Activated naive CD4-positive, alpha-beta T cell treated with anti-CD3 and anti-CD28 coated beads for 36 hours (primary cell): ENCODE measurements at regions not wholly inside any gene's neighbourhood (a gene's known extent, or its start where the extent isn't known, plus 50 kb on each side); places are given as distances from the start of the nearest gene placed in this dataset.

Experiments used
- CTCF ChIA-PET: fragments of 350-600 bp; sonication (Branson Sonifier 250); formaldehyde crosslinking; loops from one replicate; lab custom pipeline; 2021; ENCODE audit warnings: antibody characterized with exemption; lab: Charles Lee
- DNase-seq: peaks from one replicate; pipeline ENCODE4 v3.0.0-alpha.2; 2020
- H3K27ac Mint-ChIP-seq: one replicate; pipeline ENCODE4 v1.8.0; 2021; ENCODE audit warnings: mild to moderate bottlenecking, mixed read lengths
- H3K27me3 Mint-ChIP-seq: one replicate; pipeline ENCODE4 v1.8.0; 2021; ENCODE audit warnings: low read depth, mixed read lengths
- H3K36me3 Mint-ChIP-seq: one replicate; pipeline ENCODE4 v1.8.0; 2021; ENCODE audit warnings: low read depth, mixed read lengths
- H3K4me1 Mint-ChIP-seq: one replicate; pipeline ENCODE4 v1.8.0; 2021; ENCODE audit warnings: low read depth, mixed read lengths
- H3K4me3 Mint-ChIP-seq: one replicate; pipeline ENCODE4 v1.8.0; 2021; ENCODE audit warnings: mild to moderate bottlenecking, moderate library complexity, mixed read lengths
- H3K9me3 Mint-ChIP-seq: one replicate; pipeline ENCODE4 v1.8.0; 2021; ENCODE audit warnings: mixed read lengths
- intact Hi-C: fragments of 100-400 bp; cut with micrococcal nuclease; formaldehyde crosslinking; loops from one replicate; pipeline ENCODE4 v1.15.1; 2023

DNA sequence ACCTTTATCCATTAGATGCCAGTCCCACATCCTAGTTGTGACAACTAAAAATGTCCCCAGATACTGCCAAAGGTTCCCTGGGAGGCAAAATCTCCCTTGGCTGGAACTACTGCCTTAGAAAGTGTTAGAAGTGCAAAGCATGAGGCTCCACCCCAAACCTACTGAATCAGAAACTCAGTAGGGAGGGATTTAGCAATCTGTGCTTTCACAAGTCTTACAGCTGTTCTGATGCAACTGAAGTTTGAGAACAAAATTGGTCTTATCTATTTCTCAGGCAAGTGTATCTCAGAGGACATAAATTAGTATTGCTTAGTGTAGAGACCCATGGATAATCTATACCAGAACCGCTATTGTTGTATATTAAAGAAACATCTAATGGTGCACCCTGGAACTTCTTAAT, 70.2 kb downstream of the CLDN1 start:
- intact Hi-C loops, result no loop called here
- H3K4me3 Mint-ChIP-seq, result no peak overlapping the region
- CTCF ChIA-PET, result no interaction called here
- DNase-seq, result no peak
- H3K27ac Mint-ChIP-seq, result no peak overlapping the region
- H3K36me3 Mint-ChIP-seq, result no peaks in the 10 kb centered on the region
- H3K4me1 Mint-ChIP-seq, result no peaks in the 10 kb centered on the region
- no peaks in the 10 kb centered on the region for H3K9me3 Mint-ChIP-seq
- H3K27me3 Mint-ChIP-seq, result peaks cover 3% of the 10 kb centered on the region

- no peak overlapping the region for H3K27ac Mint-ChIP-seq
- H3K27me3 Mint-ChIP-seq, result peaks cover 3% of the 10 kb centered on the region
- peaks cover 18% of the 10 kb centered on the region for H3K9me3 Mint-ChIP-seq
- no peaks in the 10 kb centered on the region for H3K4me1 Mint-ChIP-seq
- no peak overlapping the region for H3K4me3 Mint-ChIP-seq
- DNase-seq, result no peak
- intact Hi-C loops, result no loop called here
- H3K36me3 Mint-ChIP-seq, result peaks cover 1% of the 10 kb centered on the region
- CTCF ChIA-PET, result interaction anchor here (0.6 kb wide), 1 partner anchor 510 kb away, joined by 3 read pairs; no protein-coding TSS in a partner anchor
Observed at GRCh38 chr3:190249414-190249813, 72.8 kb downstream of the CLDN1 start.

GRCh38 chr3:190242147-190242546, 80.1 kb downstream of the CLDN1 start:
- Mint-ChIP-seq H3K27me3 (peaks cover 1% of the 10 kb centered on the region), H3K4me3 (no peak overlapping the region), H3K9me3 (peaks cover 32% of the 10 kb centered on the region), H3K36me3 (peaks cover 3% of the 10 kb centered on the region), H3K4me1 (no peaks in the 10 kb centered on the region), H3K27ac (no peak overlapping the region)
- intact Hi-C loops, result no loop called here
- CTCF ChIA-PET, result no interaction called here
- DNase-seq, result no peak

DNA sequence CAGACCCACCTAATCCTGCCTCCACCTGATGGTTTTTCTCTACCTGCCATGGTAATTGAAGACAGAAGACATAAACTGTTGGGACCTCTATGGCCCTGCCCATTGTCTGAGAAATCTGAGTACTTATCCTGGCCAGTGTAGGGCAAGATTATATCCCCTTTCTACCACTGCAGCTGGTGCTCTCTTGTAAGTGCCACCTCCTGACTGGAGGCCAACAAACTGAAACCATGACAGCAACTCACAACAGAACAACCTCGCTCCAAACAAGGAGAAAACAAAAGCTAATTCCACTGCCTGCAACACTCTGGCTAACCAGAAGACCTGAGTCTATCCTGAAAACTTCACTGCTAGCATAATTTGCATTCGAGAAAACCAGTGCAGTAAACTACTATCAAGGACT, 82.9 kb downstream of the CLDN1 start:
- H3K9me3 Mint-ChIP-seq, result peaks cover 14% of the 10 kb centered on the region
- intact Hi-C loops, result no loop called here
- H3K27ac Mint-ChIP-seq, result no peak overlapping the region
- CTCF ChIA-PET, result interaction anchor here (1.0 kb wide), 1 partner anchor 83 kb away, joined by 3 read pairs; the partner anchor contains the start of gene CLDN1
- DNase-seq, result no peak
- no peak overlapping the region for H3K4me3 Mint-ChIP-seq
- peaks cover 1% of the 10 kb centered on the region for H3K36me3 Mint-ChIP-seq
- H3K4me1 Mint-ChIP-seq, result no peaks in the 10 kb centered on the region
- peaks cover 4% of the 10 kb centered on the region for H3K27me3 Mint-ChIP-seq

GRCh38 chr3:190238871-190239270, 83.4 kb downstream of the CLDN1 start:
- DNase-seq, result no peak
- intact Hi-C loops, result no loop called here
- CTCF ChIA-PET, result interaction anchor here (0.7 to 1.0 kb wide), 2 partner anchors 84 to 185 kb away, joined by 3 read pairs; partner anchors contain the start of gene CLDN1
- Mint-ChIP-seq H3K36me3 (peaks cover 1% of the 10 kb centered on the region), H3K27ac (no peak overlapping the region), H3K27me3 (peaks cover 4% of the 10 kb centered on the region), H3K4me3 (no peak overlapping the region), H3K4me1 (no peaks in the 10 kb centered on the region), H3K9me3 (peaks cover 14% of the 10 kb centered on the region)

- CTCF ChIA-PET, result no interaction called here
- Mint-ChIP-seq H3K27me3 (peaks cover 2% of the 10 kb centered on the region), H3K36me3 (no peaks in the 10 kb centered on the region), H3K9me3 (peaks cover under 1% of the 10 kb centered on the region), H3K4me1 (peaks cover 4% of the 10 kb centered on the region), H3K27ac (no peak overlapping the region), H3K4me3 (no peak overlapping the region)
- DNase-seq, result no peak
- intact Hi-C loops, result no loop called here
Observed at GRCh38 chr3:190234621-190235020, 87.6 kb downstream of the CLDN1 start.

DNA sequence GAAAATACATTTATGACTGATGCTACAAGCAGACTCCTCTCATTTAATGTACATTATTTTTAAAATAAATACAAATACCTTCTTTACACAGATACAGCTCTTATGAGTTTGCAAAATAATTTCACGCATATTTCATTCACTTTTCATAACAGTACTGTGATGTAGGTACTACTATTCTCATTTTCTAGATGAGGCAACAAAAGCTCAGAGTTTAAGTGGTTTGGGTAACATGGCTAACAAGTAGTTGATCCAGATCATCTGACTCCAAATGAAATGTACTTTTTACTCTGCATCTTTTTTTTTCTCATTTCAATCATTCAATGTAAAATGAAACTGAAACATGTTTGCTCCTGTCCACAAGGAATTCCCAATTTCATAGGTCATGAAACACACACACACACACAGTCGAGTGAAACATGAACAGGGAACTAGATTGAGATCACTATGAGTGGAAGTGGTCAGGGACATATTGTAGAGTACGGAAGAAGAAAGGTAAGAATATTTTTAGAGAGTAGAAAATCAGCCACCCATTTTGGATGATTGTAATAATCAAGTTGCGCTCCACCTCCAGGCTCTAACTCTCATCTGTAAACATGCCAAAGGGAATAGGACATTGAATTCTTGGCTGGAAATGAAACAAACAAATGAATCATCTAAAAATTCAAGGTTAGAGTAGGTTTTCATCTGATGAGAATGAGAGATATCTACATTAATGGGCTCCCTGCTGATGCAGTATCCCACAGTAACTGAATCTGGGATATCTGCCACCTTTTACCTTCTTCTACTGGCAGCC, 92.4 kb downstream of the CLDN1 start:
- no peak overlapping the region for H3K4me3 Mint-ChIP-seq
- intact Hi-C loops, result loop anchor here (10.0 kb wide), 1 partner anchor 285 kb away; the partner anchor contains the start of gene IL1RAP
- H3K4me1 Mint-ChIP-seq, result peaks cover 4% of the 10 kb centered on the region
- H3K36me3 Mint-ChIP-seq, result no peaks in the 10 kb centered on the region
- H3K9me3 Mint-ChIP-seq, result no peaks in the 10 kb centered on the region
- CTCF ChIA-PET, result no interaction called here
- DNase-seq, result no peak
- H3K27me3 Mint-ChIP-seq, result peaks cover 2% of the 10 kb centered on the region
- H3K27ac Mint-ChIP-seq, result no peak overlapping the region

DNA sequence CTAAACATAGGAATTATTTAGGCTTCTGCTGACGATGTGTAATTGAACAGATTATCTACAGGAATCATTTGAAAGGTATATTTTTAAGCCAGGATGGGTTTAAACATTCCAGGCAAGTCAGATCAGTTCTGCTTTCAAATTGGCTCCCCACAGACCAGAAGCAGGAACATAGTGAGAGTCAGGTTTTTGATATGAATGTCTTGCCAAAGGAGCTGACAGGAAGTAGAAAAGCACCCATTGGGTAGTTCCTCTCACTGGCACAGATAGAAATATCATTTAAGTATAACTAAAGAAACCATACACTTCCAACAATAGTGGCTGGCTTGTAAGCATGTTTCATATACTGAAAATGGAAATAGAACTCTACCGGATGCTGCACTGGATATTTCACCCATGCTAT, 95.2 kb downstream of the CLDN1 start:
- CTCF ChIA-PET, result interaction anchor here (2.9 kb wide), 1 partner anchor 95 kb away, joined by 14 read pairs; the partner anchor contains the start of gene CLDN1
- intact Hi-C loops, result loop anchor here (10.0 kb wide), 1 partner anchor 288 kb away; the partner anchor contains the start of gene IL1RAP
- H3K9me3 Mint-ChIP-seq, result no peaks in the 10 kb centered on the region
- H3K27me3 Mint-ChIP-seq, result peaks cover 2% of the 10 kb centered on the region
- H3K27ac Mint-ChIP-seq, result no peak overlapping the region
- no peak overlapping the region for H3K4me3 Mint-ChIP-seq
- H3K4me1 Mint-ChIP-seq, result peaks cover 4% of the 10 kb centered on the region
- no peaks in the 10 kb centered on the region for H3K36me3 Mint-ChIP-seq
- no peak for DNase-seq

GRCh38 chr3:190224863-190225692, 97.2 kb downstream of the CLDN1 start:
- Mint-ChIP-seq H3K9me3 (no peaks in the 10 kb centered on the region), H3K4me1 (no peaks in the 10 kb centered on the region), H3K27me3 (peaks cover 2% of the 10 kb centered on the region), H3K36me3 (no peaks in the 10 kb centered on the region), H3K27ac (no peak overlapping the region), H3K4me3 (no peak overlapping the region)
- no peak for DNase-seq
- CTCF ChIA-PET, result interaction anchor here (0.5 to 2.9 kb wide), 11 partner anchors 10 to 921 kb away, joined by 3 to 16 read pairs (median 4); partner anchors contain the start of gene CLDN1
- intact Hi-C loops, result loop anchor here (1.0 to 10.0 kb wide), 5 partner anchors 97 to 826 kb away; partner anchors contain the start of genes CLDN1 and IL1RAP

- intact Hi-C loops, result loop anchor here (2.0 to 10.0 kb wide), 3 partner anchors 290 to 826 kb away; partner anchors contain the start of gene IL1RAP
- Mint-ChIP-seq H3K9me3 (no peaks in the 10 kb centered on the region), H3K36me3 (no peaks in the 10 kb centered on the region), H3K27me3 (peaks cover 2% of the 10 kb centered on the region), H3K4me3 (no peak overlapping the region), H3K4me1 (no peaks in the 10 kb centered on the region), H3K27ac (no peak overlapping the region)
- CTCF ChIA-PET, result interaction anchor here (0.8 to 2.9 kb wide), 9 partner anchors 10 to 472 kb away, joined by 3 to 16 read pairs (median 4); partner anchors contain the start of gene CLDN1
- DNase-seq, result no peak
Observed at GRCh38 chr3:190224456-190224855, 97.8 kb downstream of the CLDN1 start.

- DNase-seq, result no peak
- H3K27ac Mint-ChIP-seq, result no peak overlapping the region
- H3K36me3 Mint-ChIP-seq, result no peaks in the 10 kb centered on the region
- no peak overlapping the region for H3K4me3 Mint-ChIP-seq
- CTCF ChIA-PET, result interaction anchor here (1.4 kb wide), 1 partner anchor 161 kb away, joined by 5 read pairs; no protein-coding TSS in a partner anchor
- no peaks in the 10 kb centered on the region for H3K27me3 Mint-ChIP-seq
- intact Hi-C loops, result loop anchor here (10.0 kb wide), 1 partner anchor 292 kb away; the partner anchor contains the start of gene IL1RAP
- H3K9me3 Mint-ChIP-seq, result no peaks in the 10 kb centered on the region
- H3K4me1 Mint-ChIP-seq, result no peaks in the 10 kb centered on the region
Observed at GRCh38 chr3:190222916-190223315, 99.3 kb downstream of the CLDN1 start.

- H3K27me3 Mint-ChIP-seq, result no peaks in the 10 kb centered on the region
- no peaks in the 10 kb centered on the region for H3K9me3 Mint-ChIP-seq
- no peak for DNase-seq
- no peak overlapping the region for H3K4me3 Mint-ChIP-seq
- intact Hi-C loops, result loop anchor here (10.0 kb wide), 1 partner anchor 292 kb away; the partner anchor contains the start of gene IL1RAP
- no peaks in the 10 kb centered on the region for H3K36me3 Mint-ChIP-seq
- H3K4me1 Mint-ChIP-seq, result no peaks in the 10 kb centered on the region
- H3K27ac Mint-ChIP-seq, result no peak overlapping the region
- CTCF ChIA-PET, result interaction anchor here (1.4 kb wide), 1 partner anchor 162 kb away, joined by 5 read pairs; no protein-coding TSS in a partner anchor
Observed at GRCh38 chr3:190222360-190222759, 99.9 kb downstream of the CLDN1 start.
